SU-DHL-6 (cell line): ENCODE measurements at regions not wholly inside any gene's neighbourhood (a gene's known extent, or its start where the extent isn't known, plus 50 kb on each side); places are given as distances from the start of the nearest gene placed in this dataset.

Experiments
- EZH2phosphoT487 ChIP-seq: fragments of 200-600 bp; sonication (generic), shearing (Covaris generic); conservative IDR thresholded peaks from 2 replicates; pipeline ENCODE4 v1.6.1; 2018; ENCODE audit warnings: mild to moderate bottlenecking, antibody characterized with exemption, low read length, moderate library complexity, mixed read lengths
- TF ChIP-seq, protein P1 (sequence below): fragments of 200-600 bp; sonication (generic); IDR thresholded peaks from one replicate; pipeline ENCODE4 v1.5.1; 2017; ENCODE audit warnings: antibody characterized with exemption, mild to moderate bottlenecking, low read length, moderate library complexity; ENCODE audit not compliant: insufficient read depth, poor library complexity, severe bottlenecking

DNA sequence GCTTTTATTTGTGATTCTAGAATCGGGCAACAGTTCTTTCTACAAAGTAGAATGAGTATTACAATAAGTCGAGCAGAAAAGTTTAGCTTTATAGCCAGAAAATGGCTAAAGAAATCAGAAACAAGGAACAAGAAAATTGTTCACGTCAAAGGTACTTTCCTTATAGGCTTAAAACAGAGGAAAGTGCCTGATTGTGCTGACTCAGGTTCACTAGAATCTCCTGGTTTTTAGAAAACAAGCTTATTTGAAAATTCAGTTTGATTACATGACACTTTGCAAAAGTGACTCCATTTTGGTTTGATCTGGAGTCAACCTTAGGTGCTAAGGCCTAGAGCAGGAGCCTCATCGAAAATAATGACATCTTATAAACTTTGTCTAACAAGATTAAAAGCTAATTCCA, 564.7 kb upstream of the FLRT2 start:
- TF ChIP-seq, protein P1, sequence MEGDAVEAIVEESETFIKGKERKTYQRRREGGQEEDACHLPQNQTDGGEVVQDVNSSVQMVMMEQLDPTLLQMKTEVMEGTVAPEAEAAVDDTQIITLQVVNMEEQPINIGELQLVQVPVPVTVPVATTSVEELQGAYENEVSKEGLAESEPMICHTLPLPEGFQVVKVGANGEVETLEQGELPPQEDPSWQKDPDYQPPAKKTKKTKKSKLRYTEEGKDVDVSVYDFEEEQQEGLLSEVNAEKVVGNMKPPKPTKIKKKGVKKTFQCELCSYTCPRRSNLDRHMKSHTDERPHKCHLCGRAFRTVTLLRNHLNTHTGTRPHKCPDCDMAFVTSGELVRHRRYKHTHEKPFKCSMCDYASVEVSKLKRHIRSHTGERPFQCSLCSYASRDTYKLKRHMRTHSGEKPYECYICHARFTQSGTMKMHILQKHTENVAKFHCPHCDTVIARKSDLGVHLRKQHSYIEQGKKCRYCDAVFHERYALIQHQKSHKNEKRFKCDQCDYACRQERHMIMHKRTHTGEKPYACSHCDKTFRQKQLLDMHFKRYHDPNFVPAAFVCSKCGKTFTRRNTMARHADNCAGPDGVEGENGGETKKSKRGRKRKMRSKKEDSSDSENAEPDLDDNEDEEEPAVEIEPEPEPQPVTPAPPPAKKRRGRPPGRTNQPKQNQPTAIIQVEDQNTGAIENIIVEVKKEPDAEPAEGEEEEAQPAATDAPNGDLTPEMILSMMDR = no peak
- no peak for TF ChIP-seq EZH2phosphoT487
